Natural killer cell (primary cell): ENCODE measurements at regions not wholly inside any gene's neighbourhood (a gene's known extent, or its start where the extent isn't known, plus 50 kb on each side); places are given as distances from the start of the nearest gene placed in this dataset.

Source experiments
- ATAC-seq, 3 donors: fragments of 150-1000 bp in 2 of 3; fragments of 200-7000 bp in 1 of 3; cut with Tn5 transposase; 1 replicate in 1 of 3; 2 replicates in 2 of 3; pipeline ENCODE4 v1.10.0; 2021; ENCODE audit warnings: mild to moderate bottlenecking in 2 of 3, moderate library complexity in 2 of 3
- DNase-seq, 2 donors: peaks; one replicate each; pipeline versions ENCODE4 v3.0.0 to v3.0.0-alpha.2; 2013 to 2021; ENCODE audit warnings: mixed read lengths in 1 of 2
- H3K27ac ChIP-seq: one replicate; pipeline ENCODE4 v1.5.1; 2013; ENCODE audit warnings: mild to moderate bottlenecking, low read length
- H3K27me3 ChIP-seq: one replicate; pipeline ENCODE4 v1.6.1; 2013; ENCODE audit warnings: low read length; ENCODE audit not compliant: control insufficient read depth, insufficient read depth
- H3K36me3 ChIP-seq: one replicate; pipeline ENCODE4 v1.6.1; 2013; ENCODE audit warnings: low read length; ENCODE audit not compliant: control insufficient read depth, insufficient read depth
- H3K4me1 ChIP-seq: one replicate; pipeline ENCODE4 v1.6.1; 2013; ENCODE audit warnings: low read length; ENCODE audit not compliant: control insufficient read depth, insufficient read depth
- H3K4me3 ChIP-seq: one replicate; pipeline ENCODE4 v1.5.1; 2013; ENCODE audit warnings: low read length
- H3K9me3 ChIP-seq: one replicate; pipeline ENCODE4 v1.6.1; 2013; ENCODE audit warnings: low read length; ENCODE audit not compliant: control insufficient read depth, insufficient read depth
- H3K27ac Mint-ChIP-seq, 2 donors: one replicate each; pipeline ENCODE4 v1.8.0; 2022; ENCODE audit warnings: mild to moderate bottlenecking in 2 of 2, mixed read lengths in 2 of 2, moderate library complexity in 1 of 2
- H3K27me3 Mint-ChIP-seq, 2 donors: one replicate each; pipeline ENCODE4 v1.8.0; 2022; ENCODE audit warnings: low read depth in 2 of 2, mixed read lengths in 2 of 2
- H3K36me3 Mint-ChIP-seq: one replicate; pipeline ENCODE4 v1.8.0; 2022; ENCODE audit warnings: mixed read lengths
- H3K4me1 Mint-ChIP-seq, 2 donors: one replicate each; pipeline ENCODE4 v1.8.0; 2022; ENCODE audit warnings: mixed read lengths in 2 of 2
- H3K4me3 Mint-ChIP-seq: one replicate; pipeline ENCODE4 v1.8.0; 2022; ENCODE audit warnings: mild to moderate bottlenecking, moderate library complexity, mixed read lengths
- H3K9me3 Mint-ChIP-seq, 2 donors: one replicate each; pipeline ENCODE4 v1.8.0; 2022; ENCODE audit warnings: mixed read lengths in 2 of 2
- WGBS: methylation state at CpG from one replicate; pipeline ENCODE4 v1.1.7; 2013; ENCODE audit warnings: missing lambda C conversion rate; ENCODE audit not compliant: insufficient coverage; 5-methylcytosine and 5-hydroxymethylcytosine counted together
- intact Hi-C: fragments of 100-400 bp; cut with micrococcal nuclease; formaldehyde crosslinking; loops from one replicate; pipeline ENCODE4 v1.14.2; 2022
- TF ChIP-seq, protein P1 (sequence below): fragments of 200-600 bp; IDR thresholded peaks from one replicate; pipeline ENCODE4 v1.8.0; 2022; ENCODE audit warnings: antibody characterized with exemption

DNA sequence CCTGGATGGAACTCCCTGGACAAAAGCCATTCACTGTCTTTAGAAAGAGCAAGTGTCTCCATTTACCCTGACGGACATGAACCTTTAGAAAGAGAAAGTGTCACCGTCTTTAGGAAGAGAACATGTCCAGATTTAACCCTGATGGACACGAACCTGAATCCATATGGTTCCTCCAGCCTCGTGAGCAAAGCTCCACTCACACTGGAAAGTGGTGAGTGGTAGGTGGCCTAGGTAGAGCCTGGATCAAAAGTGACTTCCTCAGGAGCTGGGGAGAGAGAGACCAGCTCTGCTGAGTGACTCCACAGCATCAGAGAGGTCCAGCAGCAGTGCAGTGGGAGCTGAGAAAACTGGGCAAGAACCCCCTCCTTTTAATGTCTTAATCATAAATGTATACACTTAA is 59.8 kb upstream of the IRS2 start:
- Mint-ChIP-seq H3K4me1 (no peaks in the 10 kb centered on the region), H3K9me3 (no peaks in the 10 kb centered on the region), H3K4me3 (no peak overlapping the region), H3K36me3 (no peaks in the 10 kb centered on the region), H3K27ac (no peak overlapping the region), H3K27me3 (peaks cover 24 to 36% of the 10 kb centered on the region in 2 donors)
- Histone ChIP-seq H3K27me3 (no peaks in the 10 kb centered on the region), H3K36me3 (no peaks in the 10 kb centered on the region), H3K4me3 (no peak overlapping the region), H3K9me3 (no peaks in the 10 kb centered on the region), H3K27ac (no peak overlapping the region), H3K4me1 (no peaks in the 10 kb centered on the region)
- intact Hi-C loops: no loop called here
- DNase-seq: no peak
- TF ChIP-seq, protein P1, sequence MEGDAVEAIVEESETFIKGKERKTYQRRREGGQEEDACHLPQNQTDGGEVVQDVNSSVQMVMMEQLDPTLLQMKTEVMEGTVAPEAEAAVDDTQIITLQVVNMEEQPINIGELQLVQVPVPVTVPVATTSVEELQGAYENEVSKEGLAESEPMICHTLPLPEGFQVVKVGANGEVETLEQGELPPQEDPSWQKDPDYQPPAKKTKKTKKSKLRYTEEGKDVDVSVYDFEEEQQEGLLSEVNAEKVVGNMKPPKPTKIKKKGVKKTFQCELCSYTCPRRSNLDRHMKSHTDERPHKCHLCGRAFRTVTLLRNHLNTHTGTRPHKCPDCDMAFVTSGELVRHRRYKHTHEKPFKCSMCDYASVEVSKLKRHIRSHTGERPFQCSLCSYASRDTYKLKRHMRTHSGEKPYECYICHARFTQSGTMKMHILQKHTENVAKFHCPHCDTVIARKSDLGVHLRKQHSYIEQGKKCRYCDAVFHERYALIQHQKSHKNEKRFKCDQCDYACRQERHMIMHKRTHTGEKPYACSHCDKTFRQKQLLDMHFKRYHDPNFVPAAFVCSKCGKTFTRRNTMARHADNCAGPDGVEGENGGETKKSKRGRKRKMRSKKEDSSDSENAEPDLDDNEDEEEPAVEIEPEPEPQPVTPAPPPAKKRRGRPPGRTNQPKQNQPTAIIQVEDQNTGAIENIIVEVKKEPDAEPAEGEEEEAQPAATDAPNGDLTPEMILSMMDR: no peak
- ATAC-seq: no peak
- WGBS: 82% methylated on average over 4 of the region's 4 CpGs

DNA sequence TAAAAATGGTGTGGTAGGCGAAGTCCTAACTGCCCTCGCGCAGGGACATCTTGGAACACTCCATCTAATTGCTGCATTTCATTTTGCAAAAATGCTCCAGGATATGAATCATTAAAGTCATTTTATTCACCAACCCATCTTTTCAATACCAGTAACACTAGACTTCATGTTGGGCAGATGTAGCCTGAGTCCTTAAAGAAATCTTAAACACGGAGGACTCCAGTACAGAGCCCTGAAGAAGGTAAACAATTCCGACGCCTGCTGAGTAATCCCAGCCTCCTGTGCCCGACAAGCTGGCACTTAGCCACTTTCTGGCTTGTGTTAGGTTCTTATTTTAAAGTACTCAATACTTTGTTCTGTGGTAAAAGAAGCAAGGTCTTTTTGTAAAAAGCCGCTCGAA is 58.0 kb upstream of the IRS2 start:
- Mint-ChIP-seq H3K27ac (no peak overlapping the region), H3K27me3 (peaks cover 22 to 42% of the 10 kb centered on the region in 2 donors), H3K36me3 (no peaks in the 10 kb centered on the region), H3K4me1 (peaks cover 8 to 12% of the 10 kb centered on the region in 2 donors), H3K4me3 (no peak overlapping the region), H3K9me3 (no peaks in the 10 kb centered on the region)
- no peak for DNase-seq
- Histone ChIP-seq H3K4me1 (no peaks in the 10 kb centered on the region), H3K27me3 (no peaks in the 10 kb centered on the region), H3K4me3 (no peak overlapping the region), H3K36me3 (no peaks in the 10 kb centered on the region), H3K27ac (no peak overlapping the region), H3K9me3 (no peaks in the 10 kb centered on the region)
- 87% methylated on average over 9 of the region's 9 CpGs for WGBS
- intact Hi-C loops: no loop called here
- TF ChIP-seq, protein P1: no peak
- no peak for ATAC-seq

DNA sequence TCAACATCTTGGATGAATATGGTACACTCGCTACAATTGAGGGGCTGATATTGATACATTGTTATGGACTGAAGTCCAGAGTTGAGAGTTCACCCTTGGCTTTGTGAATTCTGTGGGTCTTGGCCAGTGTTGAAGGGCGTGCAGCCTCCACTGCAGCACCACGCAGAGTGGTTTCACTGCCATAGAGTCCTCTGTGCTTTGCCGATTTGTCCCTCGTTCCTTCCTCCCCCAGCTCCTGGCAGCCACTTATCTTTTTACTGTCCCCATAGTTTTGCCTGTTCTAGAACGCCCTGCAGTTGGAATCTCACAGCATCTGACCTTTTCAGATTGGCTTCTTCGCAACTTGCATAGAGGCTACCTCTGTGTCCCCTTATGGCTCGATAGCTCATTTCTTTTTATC is 57.3 kb upstream of the IRS2 start:
- Histone ChIP-seq H3K27ac (no peak overlapping the region), H3K9me3 (no peaks in the 10 kb centered on the region), H3K4me1 (no peaks in the 10 kb centered on the region), H3K36me3 (no peaks in the 10 kb centered on the region), H3K4me3 (no peak overlapping the region), H3K27me3 (no peaks in the 10 kb centered on the region)
- Mint-ChIP-seq H3K27ac (no peak overlapping the region), H3K4me3 (no peak overlapping the region), H3K4me1 (peaks cover 8 to 12% of the 10 kb centered on the region in 2 donors), H3K9me3 (no peaks in the 10 kb centered on the region), H3K36me3 (no peaks in the 10 kb centered on the region), H3K27me3 (peaks cover 23 to 44% of the 10 kb centered on the region in 2 donors)
- intact Hi-C loops: no loop called here
- no peak for ATAC-seq
- DNase-seq: no peak
- TF ChIP-seq, protein P1: no peak
- WGBS: 89% methylated on average over 8 of the region's 8 CpGs

DNA sequence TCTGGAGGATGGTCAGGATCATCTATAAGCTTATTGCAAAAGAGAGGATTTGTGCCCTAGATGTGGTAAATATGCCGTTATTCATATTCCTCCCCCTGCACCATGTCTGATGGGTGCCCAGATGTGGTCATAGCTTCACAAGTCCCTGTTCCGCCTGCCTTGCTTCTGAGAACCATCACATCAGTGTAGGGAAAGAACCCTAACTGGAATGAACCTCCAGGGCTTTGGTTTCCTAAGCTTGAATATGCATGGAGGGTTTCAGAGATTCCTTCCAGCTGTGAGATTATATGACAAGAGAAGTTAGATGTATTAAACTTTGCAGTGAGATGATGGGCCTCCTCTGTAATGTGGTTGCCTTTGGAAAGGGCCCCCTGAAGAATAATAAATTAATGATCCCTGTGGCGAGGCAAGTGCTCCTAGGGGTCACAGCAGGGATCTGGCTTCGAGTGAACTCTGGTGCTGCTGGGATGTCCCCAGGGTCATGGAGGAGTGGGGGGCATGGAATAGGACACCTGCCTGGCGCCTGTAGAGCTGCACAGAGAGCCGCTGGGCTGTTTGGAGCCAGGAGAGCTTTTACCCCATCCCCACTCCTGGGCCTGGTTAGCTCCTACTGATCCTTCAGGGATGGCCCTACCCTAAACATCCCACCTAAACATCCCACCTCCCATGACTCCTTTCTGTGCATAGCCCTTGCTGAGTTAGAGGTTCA is 56.0 kb upstream of the IRS2 start:
- Histone ChIP-seq H3K36me3 (no peaks in the 10 kb centered on the region), H3K27ac (no peak overlapping the region), H3K4me1 (no peaks in the 10 kb centered on the region), H3K9me3 (no peaks in the 10 kb centered on the region), H3K4me3 (no peak overlapping the region), H3K27me3 (no peaks in the 10 kb centered on the region)
- peaks cover 23 to 44% of the 10 kb centered on the region in 2 donors for H3K27me3 Mint-ChIP-seq
- DNase-seq (no peak), ATAC-seq (no peak)
- intact Hi-C loops: no loop called here
- H3K4me3 Mint-ChIP-seq: no peak overlapping the region
- no peaks in the 10 kb centered on the region for H3K36me3 Mint-ChIP-seq
- peaks cover 8 to 12% of the 10 kb centered on the region in 2 donors for H3K4me1 Mint-ChIP-seq
- H3K27ac Mint-ChIP-seq: no peak overlapping the region
- WGBS: 85% methylated on average over 5 of the region's 6 CpGs
- H3K9me3 Mint-ChIP-seq: no peaks in the 10 kb centered on the region
- TF ChIP-seq, protein P1: no peak
